GM23338 (cell line): ENCODE measurements at regions not wholly inside any gene's neighbourhood (a gene's known extent, or its start where the extent isn't known, plus 50 kb on each side); places are given as distances from the start of the nearest gene placed in this dataset.

Source experiments
- ATAC-seq: fragments of 200-7000 bp; cut with Tn5 transposase; 3 replicates; pipeline ENCODE4 v1.9.1; 2020
- DNase-seq: peaks from one replicate; pipeline ENCODE4 v3.0.0-alpha.2; 2015; ENCODE audit warnings: low spot score
- H2AFZ ChIP-seq: fragments of 200-600 bp; sonication (generic); 2 replicates; pipeline ENCODE4 v1.8.0; 2016; ENCODE audit warnings: antibody characterized with exemption, mild to moderate bottlenecking, moderate library complexity
- H3F3A ChIP-seq: fragments of 200-600 bp; sonication (generic); replicated peaks from 2 replicates; pipeline ENCODE4 v1.8.0; 2017; ENCODE audit warnings: antibody characterized with exemption, mixed run types, low read depth
- H3K27ac ChIP-seq: fragments of 200-600 bp; sonication (generic); 2 replicates; pipeline ENCODE4 v1.6.1; 2016; ENCODE audit warnings: low read depth
- H3K27me3 ChIP-seq: fragments of 200-600 bp; sonication (generic); 2 replicates; pipeline ENCODE4 v1.8.0; 2016; ENCODE audit warnings: mild to moderate bottlenecking, mixed run types, moderate library complexity; ENCODE audit not compliant: insufficient read depth
- H3K36me3 ChIP-seq: fragments of 200-600 bp; sonication (generic); 2 replicates; pipeline ENCODE4 v1.8.0; 2016; ENCODE audit warnings: mild to moderate bottlenecking; ENCODE audit not compliant: insufficient read depth
- H3K4me1 ChIP-seq: fragments of 200-600 bp; sonication (generic); 2 replicates; pipeline ENCODE4 v1.8.0; 2016; ENCODE audit warnings: mild to moderate bottlenecking, moderate library complexity; ENCODE audit not compliant: insufficient read depth
- H3K4me2 ChIP-seq: fragments of 200-600 bp; sonication (generic); 2 replicates; pipeline ENCODE4 v1.7.1; 2017; ENCODE audit warnings: mixed run types
- H3K4me3 ChIP-seq: fragments of 200-600 bp; sonication (generic); 2 replicates; pipeline ENCODE4 v1.6.1; 2016; ENCODE audit warnings: mixed run types
- H3K79me2 ChIP-seq: fragments of 200-600 bp; sonication (generic); replicated peaks from 2 replicates; pipeline ENCODE4 v1.8.0; 2017; ENCODE audit warnings: mild to moderate bottlenecking; ENCODE audit not compliant: insufficient read depth
- H3K9me2 ChIP-seq: fragments of 200-600 bp; sonication (generic); 2 replicates; pipeline ENCODE4 v1.8.0; 2017; ENCODE audit not compliant: insufficient read depth
- H4K20me1 ChIP-seq: fragments of 200-600 bp; sonication (generic); replicated peaks from 2 replicates; pipeline ENCODE4 v1.8.0; 2017; ENCODE audit warnings: mild to moderate bottlenecking; ENCODE audit not compliant: insufficient read depth
- H3K27ac Mint-ChIP-seq: 2 replicates; pipeline ENCODE4 v1.8.0; 2020; ENCODE audit warnings: inconsistent platforms, mild to moderate bottlenecking, moderate library complexity, mixed read lengths
- H3K27me3 Mint-ChIP-seq: 3 replicates; pipeline ENCODE4 v1.8.0; 2022; ENCODE audit warnings: low read depth, mild to moderate bottlenecking, moderate library complexity, mixed read lengths, inconsistent platforms; ENCODE audit not compliant: insufficient read depth, poor library complexity
- H3K36me3 Mint-ChIP-seq: 3 replicates; pipeline ENCODE4 v1.8.0; 2021; ENCODE audit warnings: low read depth, mild to moderate bottlenecking, inconsistent platforms, moderate library complexity, mixed read lengths
- H3K4me1 Mint-ChIP-seq: 3 replicates; pipeline ENCODE4 v1.8.0; 2020; ENCODE audit warnings: mild to moderate bottlenecking, inconsistent platforms, mixed read lengths
- H3K4me3 Mint-ChIP-seq: 3 replicates; pipeline ENCODE4 v1.8.0; 2021; ENCODE audit warnings: moderate library complexity, mild to moderate bottlenecking, inconsistent platforms, mixed read lengths
- H3K9me3 Mint-ChIP-seq: 3 replicates; pipeline ENCODE4 v1.8.0; 2020; ENCODE audit warnings: moderate library complexity, mild to moderate bottlenecking, inconsistent platforms, mixed read lengths
- CREB1 ChIP-seq: fragments of 250-450 bp; sonication (Bioruptor Pico); IDR thresholded peaks from 2 replicates; pipeline ENCODE4 v1.5.0; 2020; ENCODE audit warnings: low read depth, mild to moderate bottlenecking, moderate library complexity
- EZH2 ChIP-seq: fragments of 200-600 bp; sonication (generic); IDR thresholded peaks from one replicate; pipeline ENCODE4 v1.8.0; 2017; ENCODE audit warnings: antibody characterized with exemption, mild to moderate bottlenecking, low read depth; ENCODE audit not compliant: unreplicated experiment
- EZH2phosphoT487 ChIP-seq: fragments of 200-600 bp; sonication (generic); IDR thresholded peaks from one replicate; pipeline ENCODE4 v1.8.1; 2018; ENCODE audit warnings: antibody characterized with exemption; ENCODE audit not compliant: unreplicated experiment
- JUNB ChIP-seq: IDR thresholded peaks from one replicate; pipeline ENCODE4 v1.6.1; 2016; ENCODE audit warnings: antibody characterized with exemption; ENCODE audit not compliant: unreplicated experiment
- NANOG ChIP-seq: IDR thresholded peaks from 2 replicates; pipeline ENCODE4 v1.6.1; 2016; ENCODE audit warnings: antibody characterized with exemption, borderline replicate concordance
- POLR2AphosphoS5 ChIP-seq: IDR thresholded peaks from 2 replicates; pipeline ENCODE4 v1.6.1; 2016; ENCODE audit warnings: antibody characterized with exemption, low read depth
- STAT1 ChIP-seq: IDR thresholded peaks from one replicate; pipeline ENCODE4 v1.6.1; 2016; ENCODE audit warnings: antibody characterized with exemption; ENCODE audit not compliant: unreplicated experiment
- ZNF114 ChIP-seq: fragments of 250-450 bp; sonication (Bioruptor Pico); IDR thresholded peaks from 2 replicates; pipeline ENCODE4 v1.5.0; 2020; ENCODE audit warnings: mild to moderate bottlenecking, moderate library complexity
- ZNF331 ChIP-seq: fragments of 250-450 bp; sonication (Bioruptor Pico); IDR thresholded peaks from 2 replicates; pipeline ENCODE4 v1.5.0; 2020; ENCODE audit warnings: low read depth, mild to moderate bottlenecking, moderate library complexity
- TF ChIP-seq, protein P1 (sequence below), 2 experiments: fragments of 200-600 bp in 1 of 2; sonication (generic) in 1 of 2; conservative IDR thresholded peaks; 2 replicates each; pipeline versions ENCODE4 v1.5.1 to v1.6.1; 2016 to 2017; ENCODE audit warnings: antibody characterized with exemption in 2 of 2, low read depth in 2 of 2, mild to moderate bottlenecking in 2 of 2, moderate library complexity in 1 of 2
- TF ChIP-seq, protein P2 (sequence below): IDR thresholded peaks from one replicate; pipeline ENCODE4 v1.6.1; 2018; ENCODE audit warnings: antibody characterized with exemption; ENCODE audit not compliant: unreplicated experiment
- TF ChIP-seq, protein P3 (sequence below): IDR thresholded peaks from 2 replicates; pipeline ENCODE4 v1.6.1; 2016; ENCODE audit warnings: antibody characterized with exemption
- TF ChIP-seq, protein P4 (sequence below): fragments of 250-450 bp; sonication (Bioruptor Pico); IDR thresholded peaks from 2 replicates; pipeline ENCODE4 v1.5.0; 2020; ENCODE audit warnings: mild to moderate bottlenecking, moderate library complexity

DNA sequence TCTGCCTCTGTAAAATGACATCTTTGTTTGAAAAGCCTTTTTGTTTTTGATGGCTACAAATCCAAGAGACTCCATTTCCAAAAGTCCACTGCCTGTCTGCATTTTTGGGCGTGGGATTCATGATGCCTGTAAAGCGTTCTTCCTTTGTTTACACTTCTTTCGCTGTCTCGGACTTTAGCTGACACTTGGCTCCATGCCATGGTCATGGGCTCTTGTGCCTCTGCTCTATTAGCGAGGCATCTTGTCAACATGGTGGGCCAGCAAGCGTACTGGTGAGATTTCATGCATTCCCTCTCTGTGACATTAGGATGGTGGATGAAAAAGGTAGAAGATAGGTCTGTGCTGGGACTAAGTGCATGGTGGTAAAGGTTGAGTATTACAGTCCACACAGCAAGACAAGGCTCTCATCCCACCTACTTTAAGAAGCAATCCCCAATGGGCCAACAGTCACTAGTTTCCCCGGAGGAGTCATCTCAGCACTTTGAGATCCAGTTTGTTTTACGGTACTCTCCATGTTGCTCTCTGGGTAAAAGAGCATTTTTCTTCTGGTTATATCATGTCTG lies 298.2 kb upstream of the KLF3 start:
- Histone ChIP-seq H2AFZ (no peak overlapping the region), H3K36me3 (no peaks in the 10 kb centered on the region), H3K27ac (no peak overlapping the region), H3F3A (no peaks in the 10 kb centered on the region), H3K4me3 (no peak overlapping the region), H4K20me1 (no peaks in the 10 kb centered on the region), H3K4me2 (no peak overlapping the region), H3K4me1 (no peaks in the 10 kb centered on the region), H3K79me2 (no peaks in the 10 kb centered on the region), H3K9me2 (peaks cover 7% of the 10 kb centered on the region; the same call in 1 of the 2 replicates), H3K27me3 (no peaks in the 10 kb centered on the region)
- TF ChIP-seq, protein P1, sequence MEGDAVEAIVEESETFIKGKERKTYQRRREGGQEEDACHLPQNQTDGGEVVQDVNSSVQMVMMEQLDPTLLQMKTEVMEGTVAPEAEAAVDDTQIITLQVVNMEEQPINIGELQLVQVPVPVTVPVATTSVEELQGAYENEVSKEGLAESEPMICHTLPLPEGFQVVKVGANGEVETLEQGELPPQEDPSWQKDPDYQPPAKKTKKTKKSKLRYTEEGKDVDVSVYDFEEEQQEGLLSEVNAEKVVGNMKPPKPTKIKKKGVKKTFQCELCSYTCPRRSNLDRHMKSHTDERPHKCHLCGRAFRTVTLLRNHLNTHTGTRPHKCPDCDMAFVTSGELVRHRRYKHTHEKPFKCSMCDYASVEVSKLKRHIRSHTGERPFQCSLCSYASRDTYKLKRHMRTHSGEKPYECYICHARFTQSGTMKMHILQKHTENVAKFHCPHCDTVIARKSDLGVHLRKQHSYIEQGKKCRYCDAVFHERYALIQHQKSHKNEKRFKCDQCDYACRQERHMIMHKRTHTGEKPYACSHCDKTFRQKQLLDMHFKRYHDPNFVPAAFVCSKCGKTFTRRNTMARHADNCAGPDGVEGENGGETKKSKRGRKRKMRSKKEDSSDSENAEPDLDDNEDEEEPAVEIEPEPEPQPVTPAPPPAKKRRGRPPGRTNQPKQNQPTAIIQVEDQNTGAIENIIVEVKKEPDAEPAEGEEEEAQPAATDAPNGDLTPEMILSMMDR (conservative IDR thresholded peaks at IDR 0.05; ENCODE audit: low read depth in 2 of 2), result no peak
- TF ChIP-seq, protein P2, sequence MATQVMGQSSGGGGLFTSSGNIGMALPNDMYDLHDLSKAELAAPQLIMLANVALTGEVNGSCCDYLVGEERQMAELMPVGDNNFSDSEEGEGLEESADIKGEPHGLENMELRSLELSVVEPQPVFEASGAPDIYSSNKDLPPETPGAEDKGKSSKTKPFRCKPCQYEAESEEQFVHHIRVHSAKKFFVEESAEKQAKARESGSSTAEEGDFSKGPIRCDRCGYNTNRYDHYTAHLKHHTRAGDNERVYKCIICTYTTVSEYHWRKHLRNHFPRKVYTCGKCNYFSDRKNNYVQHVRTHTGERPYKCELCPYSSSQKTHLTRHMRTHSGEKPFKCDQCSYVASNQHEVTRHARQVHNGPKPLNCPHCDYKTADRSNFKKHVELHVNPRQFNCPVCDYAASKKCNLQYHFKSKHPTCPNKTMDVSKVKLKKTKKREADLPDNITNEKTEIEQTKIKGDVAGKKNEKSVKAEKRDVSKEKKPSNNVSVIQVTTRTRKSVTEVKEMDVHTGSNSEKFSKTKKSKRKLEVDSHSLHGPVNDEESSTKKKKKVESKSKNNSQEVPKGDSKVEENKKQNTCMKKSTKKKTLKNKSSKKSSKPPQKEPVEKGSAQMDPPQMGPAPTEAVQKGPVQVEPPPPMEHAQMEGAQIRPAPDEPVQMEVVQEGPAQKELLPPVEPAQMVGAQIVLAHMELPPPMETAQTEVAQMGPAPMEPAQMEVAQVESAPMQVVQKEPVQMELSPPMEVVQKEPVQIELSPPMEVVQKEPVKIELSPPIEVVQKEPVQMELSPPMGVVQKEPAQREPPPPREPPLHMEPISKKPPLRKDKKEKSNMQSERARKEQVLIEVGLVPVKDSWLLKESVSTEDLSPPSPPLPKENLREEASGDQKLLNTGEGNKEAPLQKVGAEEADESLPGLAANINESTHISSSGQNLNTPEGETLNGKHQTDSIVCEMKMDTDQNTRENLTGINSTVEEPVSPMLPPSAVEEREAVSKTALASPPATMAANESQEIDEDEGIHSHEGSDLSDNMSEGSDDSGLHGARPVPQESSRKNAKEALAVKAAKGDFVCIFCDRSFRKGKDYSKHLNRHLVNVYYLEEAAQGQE, result no peak
- TF ChIP-seq STAT1 (no peak), JUNB (no peak), NANOG (no peak), CREB1 (CRISPR knock-in tag) (no peak), EZH2phosphoT487 (no peak), POLR2AphosphoS5 (no peak), EZH2 (no peak), ZNF114 (no peak), ZNF331 (no peak)
- TF ChIP-seq, protein P3, sequence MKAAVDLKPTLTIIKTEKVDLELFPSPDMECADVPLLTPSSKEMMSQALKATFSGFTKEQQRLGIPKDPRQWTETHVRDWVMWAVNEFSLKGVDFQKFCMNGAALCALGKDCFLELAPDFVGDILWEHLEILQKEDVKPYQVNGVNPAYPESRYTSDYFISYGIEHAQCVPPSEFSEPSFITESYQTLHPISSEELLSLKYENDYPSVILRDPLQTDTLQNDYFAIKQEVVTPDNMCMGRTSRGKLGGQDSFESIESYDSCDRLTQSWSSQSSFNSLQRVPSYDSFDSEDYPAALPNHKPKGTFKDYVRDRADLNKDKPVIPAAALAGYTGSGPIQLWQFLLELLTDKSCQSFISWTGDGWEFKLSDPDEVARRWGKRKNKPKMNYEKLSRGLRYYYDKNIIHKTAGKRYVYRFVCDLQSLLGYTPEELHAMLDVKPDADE, result no peak
- TF ChIP-seq, protein P4, sequence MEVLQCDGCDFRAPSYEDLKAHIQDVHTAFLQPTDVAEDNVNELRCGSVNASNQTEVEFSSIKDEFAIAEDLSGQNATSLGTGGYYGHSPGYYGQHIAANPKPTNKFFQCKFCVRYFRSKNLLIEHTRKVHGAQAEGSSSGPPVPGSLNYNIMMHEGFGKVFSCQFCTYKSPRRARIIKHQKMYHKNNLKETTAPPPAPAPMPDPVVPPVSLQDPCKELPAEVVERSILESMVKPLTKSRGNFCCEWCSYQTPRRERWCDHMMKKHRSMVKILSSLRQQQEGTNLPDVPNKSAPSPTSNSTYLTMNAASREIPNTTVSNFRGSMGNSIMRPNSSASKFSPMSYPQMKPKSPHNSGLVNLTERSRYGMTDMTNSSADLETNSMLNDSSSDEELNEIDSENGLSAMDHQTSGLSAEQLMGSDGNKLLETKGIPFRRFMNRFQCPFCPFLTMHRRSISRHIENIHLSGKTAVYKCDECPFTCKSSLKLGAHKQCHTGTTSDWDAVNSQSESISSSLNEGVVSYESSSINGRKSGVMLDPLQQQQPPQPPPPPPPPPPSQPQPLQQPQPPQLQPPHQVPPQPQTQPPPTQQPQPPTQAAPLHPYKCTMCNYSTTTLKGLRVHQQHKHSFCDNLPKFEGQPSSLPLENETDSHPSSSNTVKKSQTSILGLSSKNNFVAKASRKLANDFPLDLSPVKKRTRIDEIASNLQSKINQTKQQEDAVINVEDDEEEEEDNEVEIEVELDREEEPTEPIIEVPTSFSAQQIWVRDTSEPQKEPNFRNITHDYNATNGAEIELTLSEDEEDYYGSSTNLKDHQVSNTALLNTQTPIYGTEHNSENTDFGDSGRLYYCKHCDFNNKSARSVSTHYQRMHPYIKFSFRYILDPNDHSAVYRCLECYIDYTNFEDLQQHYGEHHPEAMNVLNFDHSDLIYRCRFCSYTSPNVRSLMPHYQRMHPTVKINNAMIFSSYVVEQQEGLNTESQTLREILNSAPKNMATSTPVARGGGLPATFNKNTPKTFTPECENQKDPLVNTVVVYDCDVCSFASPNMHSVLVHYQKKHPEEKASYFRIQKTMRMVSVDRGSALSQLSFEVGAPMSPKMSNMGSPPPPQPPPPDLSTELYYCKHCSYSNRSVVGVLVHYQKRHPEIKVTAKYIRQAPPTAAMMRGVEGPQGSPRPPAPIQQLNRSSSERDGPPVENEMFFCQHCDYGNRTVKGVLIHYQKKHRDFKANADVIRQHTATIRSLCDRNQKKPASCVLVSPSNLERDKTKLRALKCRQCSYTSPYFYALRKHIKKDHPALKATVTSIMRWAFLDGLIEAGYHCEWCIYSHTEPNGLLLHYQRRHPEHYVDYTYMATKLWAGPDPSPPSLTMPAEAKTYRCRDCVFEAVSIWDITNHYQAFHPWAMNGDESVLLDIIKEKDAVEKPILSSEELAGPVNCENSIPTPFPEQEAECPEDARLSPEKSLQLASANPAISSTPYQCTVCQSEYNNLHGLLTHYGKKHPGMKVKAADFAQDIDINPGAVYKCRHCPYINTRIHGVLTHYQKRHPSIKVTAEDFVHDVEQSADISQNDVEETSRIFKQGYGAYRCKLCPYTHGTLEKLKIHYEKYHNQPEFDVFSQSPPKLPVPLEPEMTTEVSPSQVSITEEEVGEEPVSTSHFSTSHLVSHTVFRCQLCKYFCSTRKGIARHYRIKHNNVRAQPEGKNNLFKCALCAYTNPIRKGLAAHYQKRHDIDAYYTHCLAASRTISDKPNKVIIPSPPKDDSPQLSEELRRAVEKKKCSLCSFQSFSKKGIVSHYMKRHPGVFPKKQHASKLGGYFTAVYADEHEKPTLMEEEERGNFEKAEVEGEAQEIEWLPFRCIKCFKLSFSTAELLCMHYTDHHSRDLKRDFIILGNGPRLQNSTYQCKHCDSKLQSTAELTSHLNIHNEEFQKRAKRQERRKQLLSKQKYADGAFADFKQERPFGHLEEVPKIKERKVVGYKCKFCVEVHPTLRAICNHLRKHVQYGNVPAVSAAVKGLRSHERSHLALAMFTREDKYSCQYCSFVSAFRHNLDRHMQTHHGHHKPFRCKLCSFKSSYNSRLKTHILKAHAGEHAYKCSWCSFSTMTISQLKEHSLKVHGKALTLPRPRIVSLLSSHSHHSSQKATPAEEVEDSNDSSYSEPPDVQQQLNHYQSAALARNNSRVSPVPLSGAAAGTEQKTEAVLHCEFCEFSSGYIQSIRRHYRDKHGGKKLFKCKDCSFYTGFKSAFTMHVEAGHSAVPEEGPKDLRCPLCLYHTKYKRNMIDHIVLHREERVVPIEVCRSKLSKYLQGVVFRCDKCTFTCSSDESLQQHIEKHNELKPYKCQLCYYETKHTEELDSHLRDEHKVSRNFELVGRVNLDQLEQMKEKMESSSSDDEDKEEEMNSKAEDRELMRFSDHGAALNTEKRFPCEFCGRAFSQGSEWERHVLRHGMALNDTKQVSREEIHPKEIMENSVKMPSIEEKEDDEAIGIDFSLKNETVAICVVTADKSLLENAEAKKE (CRISPR knock-in tag), result no peak
- Mint-ChIP-seq H3K9me3 (no peaks in the 10 kb centered on the region; the same call in 2 of the 3 replicates), H3K4me1 (no peaks in the 10 kb centered on the region), H3K27ac (no peak overlapping the region), H3K27me3 (no peaks in the 10 kb centered on the region), H3K4me3 (no peak overlapping the region), H3K36me3 (no peaks in the 10 kb centered on the region)
- ATAC-seq (no peak), DNase-seq (no peak)
